ENCODE measurements at regions not wholly inside any gene's neighbourhood (a gene's known extent, or its start where the extent isn't known, plus 50 kb on each side); places are given as distances from the start of the nearest gene placed in this dataset.
"Not testable (repeated sequence)": the region's sequence is repeated elsewhere in the genome, so short reads cannot be mapped to it uniquely, and the experiment has no call there.

- H3K36me3 ChIP-seq (ENCODE audit: insufficient read depth, insufficient read length, low read length), result no peaks in the 10 kb centered on the region
- no peak overlapping the region for H3K4me3 ChIP-seq (ENCODE audit: insufficient read length, low read depth)
- DNase-seq (ENCODE audit: low read depth, low spot score), result no peak
- no peak overlapping the region for H3K9ac ChIP-seq (ENCODE audit: insufficient read length, low read depth)
- H3K9me3 ChIP-seq (ENCODE audit: insufficient read depth, low read length), result no peaks in the 10 kb centered on the region
- H3K27me3 ChIP-seq (ENCODE audit: insufficient read depth, insufficient read length), result no peaks in the 10 kb centered on the region
- no peaks in the 10 kb centered on the region for H3K4me1 ChIP-seq (ENCODE audit: insufficient read depth, insufficient read length)
- TF ChIP-seq ZNF274 (IDR thresholded peaks at IDR 0.05; ENCODE audit: low read depth, low read length) (no peak), SUZ12 (IDR thresholded peaks at IDR 0.05; ENCODE audit: extremely low read depth, insufficient read depth, insufficient read length) (no peak), YY1 (IDR thresholded peaks at IDR 0.05; ENCODE audit: insufficient read depth, insufficient read length) (no peak)
Measured at GRCh38 chr4:31241504-31242106, 521.4 kb downstream of the PCDH7 start.

- Histone ChIP-seq H3K9ac (ENCODE audit: insufficient read length, low read depth) (no peak overlapping the region), H3K4me1 (ENCODE audit: insufficient read depth, insufficient read length) (no peaks in the 10 kb centered on the region)
Measured at GRCh38 chr4:31246856-31247255, 526.7 kb downstream of the PCDH7 start.

GRCh38 chr4:31259119-31259518 is 539.0 kb downstream of the PCDH7 start:
- TF ChIP-seq SUZ12 (IDR thresholded peaks at IDR 0.05; ENCODE audit: extremely low read depth, insufficient read depth, insufficient read length) (no peak), ZNF274 (IDR thresholded peaks at IDR 0.05; ENCODE audit: low read depth, low read length) (no peak), YY1 (IDR thresholded peaks at IDR 0.05; ENCODE audit: insufficient read depth, insufficient read length) (no peak)
- H3K9ac ChIP-seq (ENCODE audit: insufficient read length, low read depth), result no peak overlapping the region
- no peaks in the 10 kb centered on the region for H3K4me1 ChIP-seq (ENCODE audit: insufficient read depth, insufficient read length)

More at GRCh38 chr4:31246856-31247255, 526.7 kb downstream of the PCDH7 start:
- DNase-seq (ENCODE audit: low read depth, low spot score), result no peak
- Histone ChIP-seq H3K9me3 (ENCODE audit: insufficient read depth, low read length) (no peaks in the 10 kb centered on the region), H3K4me3 (ENCODE audit: insufficient read length, low read depth) (no peak overlapping the region), H3K36me3 (ENCODE audit: insufficient read depth, insufficient read length, low read length) (no peaks in the 10 kb centered on the region), H3K27me3 (ENCODE audit: insufficient read depth, insufficient read length) (no peaks in the 10 kb centered on the region)
- TF ChIP-seq SUZ12 (IDR thresholded peaks at IDR 0.05; ENCODE audit: extremely low read depth, insufficient read depth, insufficient read length) (no peak), YY1 (IDR thresholded peaks at IDR 0.05; ENCODE audit: insufficient read depth, insufficient read length) (no peak), ZNF274 (IDR thresholded peaks at IDR 0.05; ENCODE audit: low read depth, low read length) (no peak)

GRCh38 chr4:31261632-31262031 is 541.5 kb downstream of the PCDH7 start:
- no peaks in the 10 kb centered on the region for H3K27me3 ChIP-seq (ENCODE audit: insufficient read depth, insufficient read length)
- DNase-seq (ENCODE audit: low read depth, low spot score), result no peak
- no peak overlapping the region for H3K4me3 ChIP-seq (ENCODE audit: insufficient read length, low read depth)
- H3K9ac ChIP-seq (ENCODE audit: insufficient read length, low read depth), result no peak overlapping the region
- H3K9me3 ChIP-seq (ENCODE audit: insufficient read depth, low read length), result peaks cover 11% of the 10 kb centered on the region; the same call in 1 of the 2 replicates
- no peaks in the 10 kb centered on the region for H3K4me1 ChIP-seq (ENCODE audit: insufficient read depth, insufficient read length)
- H3K36me3 ChIP-seq (ENCODE audit: insufficient read depth, insufficient read length, low read length), result no peaks in the 10 kb centered on the region
- TF ChIP-seq SUZ12 (IDR thresholded peaks at IDR 0.05; ENCODE audit: extremely low read depth, insufficient read depth, insufficient read length), result no peak
- TF ChIP-seq ZNF274 (IDR thresholded peaks at IDR 0.05; ENCODE audit: low read depth, low read length), result no peak
- TF ChIP-seq YY1 (IDR thresholded peaks at IDR 0.05; ENCODE audit: insufficient read depth, insufficient read length), result no peak

More at GRCh38 chr4:31259119-31259518, 539.0 kb downstream of the PCDH7 start:
- H3K9me3 ChIP-seq (ENCODE audit: insufficient read depth, low read length), result peaks cover 11% of the 10 kb centered on the region; the same call in 1 of the 2 replicates
- H3K36me3 ChIP-seq (ENCODE audit: insufficient read depth, insufficient read length, low read length), result no peaks in the 10 kb centered on the region
- no peak overlapping the region for H3K4me3 ChIP-seq (ENCODE audit: insufficient read length, low read depth)
- no peak for DNase-seq (ENCODE audit: low read depth, low spot score)
- no peaks in the 10 kb centered on the region for H3K27me3 ChIP-seq (ENCODE audit: insufficient read depth, insufficient read length)

GRCh38 chr4:31266094-31266493 is 545.9 kb downstream of the PCDH7 start:
- DNase-seq (ENCODE audit: low read depth, low spot score); H3K4me3 ChIP-seq (ENCODE audit: insufficient read length, low read depth); H3K27me3 ChIP-seq (ENCODE audit: insufficient read depth, insufficient read length); H3K36me3 ChIP-seq (ENCODE audit: insufficient read depth, insufficient read length, low read length); H3K9me3 ChIP-seq (ENCODE audit: insufficient read depth, low read length); H3K9ac ChIP-seq (ENCODE audit: insufficient read length, low read depth); H3K4me1 ChIP-seq (ENCODE audit: insufficient read depth, insufficient read length): not testable (repeated sequence)

- no peak overlapping the region for H3K9ac ChIP-seq (ENCODE audit: insufficient read length, low read depth)
- H3K4me3 ChIP-seq (ENCODE audit: insufficient read length, low read depth), result no peak overlapping the region
- H3K36me3 ChIP-seq (ENCODE audit: insufficient read depth, insufficient read length, low read length), result no peaks in the 10 kb centered on the region
- no peaks in the 10 kb centered on the region for H3K27me3 ChIP-seq (ENCODE audit: insufficient read depth, insufficient read length)
- TF ChIP-seq YY1 (IDR thresholded peaks at IDR 0.05; ENCODE audit: insufficient read depth, insufficient read length) (no peak), ZNF274 (IDR thresholded peaks at IDR 0.05; ENCODE audit: low read depth, low read length) (no peak), SUZ12 (IDR thresholded peaks at IDR 0.05; ENCODE audit: extremely low read depth, insufficient read depth, insufficient read length) (no peak)
- DNase-seq (ENCODE audit: low read depth, low spot score), result no peak
- no peaks in the 10 kb centered on the region for H3K4me1 ChIP-seq (ENCODE audit: insufficient read depth, insufficient read length)
- no peaks in the 10 kb centered on the region for H3K9me3 ChIP-seq (ENCODE audit: insufficient read depth, low read length)
Measured at GRCh38 chr4:31272331-31273061, 552.3 kb downstream of the PCDH7 start.

GRCh38 chr4:31275906-31276305 is 555.7 kb downstream of the PCDH7 start:
- Histone ChIP-seq H3K9me3 (ENCODE audit: insufficient read depth, low read length) (no peaks in the 10 kb centered on the region), H3K9ac (ENCODE audit: insufficient read length, low read depth) (no peak overlapping the region), H3K4me3 (ENCODE audit: insufficient read length, low read depth) (no peak overlapping the region), H3K27me3 (ENCODE audit: insufficient read depth, insufficient read length) (no peaks in the 10 kb centered on the region), H3K36me3 (ENCODE audit: insufficient read depth, insufficient read length, low read length) (no peaks in the 10 kb centered on the region), H3K4me1 (ENCODE audit: insufficient read depth, insufficient read length) (no peaks in the 10 kb centered on the region)
- DNase-seq (ENCODE audit: low read depth, low spot score), result peak; percentile 1
- TF ChIP-seq ZNF274 (IDR thresholded peaks at IDR 0.05; ENCODE audit: low read depth, low read length), result no peak
- TF ChIP-seq YY1 (IDR thresholded peaks at IDR 0.05; ENCODE audit: insufficient read depth, insufficient read length), result no peak
- no peak for TF ChIP-seq SUZ12 (IDR thresholded peaks at IDR 0.05; ENCODE audit: extremely low read depth, insufficient read depth, insufficient read length)

Measured in NT2/D1 (cell line).